Breast epithelium (tissue), 3 donors: ENCODE measurements at regions not wholly inside any gene's neighbourhood (a gene's known extent, or its start where the extent isn't known, plus 50 kb on each side); places are given as distances from the start of the nearest gene placed in this dataset.

Experiments
- CTCF ChIP-seq, 3 donors: fragments of 450-650 bp; IDR thresholded peaks; one replicate each; pipeline ENCODE4 v1.5.1; 2016 to 2017; ENCODE audit warnings: antibody characterized with exemption in 3 of 3, mild to moderate bottlenecking in 3 of 3, moderate library complexity in 3 of 3
- POLR2A ChIP-seq: fragments of 450-650 bp; IDR thresholded peaks from one replicate; pipeline ENCODE4 v1.6.1; 2016; ENCODE audit warnings: antibody characterized with exemption, mild to moderate bottlenecking, moderate library complexity

- TF ChIP-seq CTCF (IDR thresholded peaks at IDR 0.05) (no peak), POLR2A (no peak)
Measured at GRCh38 chr2:48240912-48241311, 73.6 kb upstream of the FOXN2 start.
